OCI-LY1 (cell line): ENCODE measurements at regions not wholly inside any gene's neighbourhood (a gene's known extent, or its start where the extent isn't known, plus 50 kb on each side); places are given as distances from the start of the nearest gene placed in this dataset.

Source experiments
- CTCF ChIP-seq: fragments of 200-600 bp; sonication (generic), shearing (Covaris generic); IDR thresholded peaks from 2 replicates; pipeline ENCODE4 v1.5.1; 2017; ENCODE audit warnings: mild to moderate bottlenecking, antibody characterized with exemption, low read length, moderate library complexity, mixed read lengths
- EZH2 ChIP-seq: fragments of 200-600 bp; sonication (generic), shearing (Covaris generic); IDR thresholded peaks from 2 replicates; pipeline ENCODE4 v1.8.0; 2017; ENCODE audit warnings: borderline replicate concordance, mixed run types, mild to moderate bottlenecking, antibody characterized with exemption, low read length, moderate library complexity, mixed read lengths

GRCh38 chr22:48337957-48338792, 1489.5 kb downstream of the BRD1 start:
- no peak for TF ChIP-seq CTCF
- no peak for TF ChIP-seq EZH2
